PC-9 (cell line): ENCODE measurements at regions not wholly inside any gene's neighbourhood (a gene's known extent, or its start where the extent isn't known, plus 50 kb on each side); places are given as distances from the start of the nearest gene placed in this dataset.
"Not testable (repeated sequence)": the region's sequence is repeated elsewhere in the genome, so short reads cannot be mapped to it uniquely, and the experiment has no call there.

Experiments
- BruUV-seq: library from RNA; stranded (reverse); fragments of 400-500 nt; replicated peaks from 2 replicates; lab custom pipeline; 2021; lab: Mats Ljungman, UMichigan
- CTCF ChIA-PET: fragments of 300-600 bp; sonication (Branson Sonifier 250); formaldehyde crosslinking; loops from one replicate; lab custom pipeline; 2022; ENCODE audit warnings: antibody characterized with exemption; lab: Charles Lee
- POLR2A ChIA-PET: fragments of 300-600 bp; sonication (Branson Sonifier 250); formaldehyde crosslinking; loops from one replicate; lab custom pipeline; 2022; ENCODE audit warnings: antibody characterized with exemption; ENCODE audit not compliant: unreplicated experiment; lab: Charles Lee
- DNase-seq, 2 experiments: peaks; one replicate each; pipeline versions ENCODE4 v3.0.0 to v3.0.0-alpha.2; 2015 to 2022; ENCODE audit warnings: mixed read lengths in 1 of 2
- H2AFZ ChIP-seq: fragments of 200-600 bp; sonication (generic); 2 replicates; pipeline ENCODE4 v1.8.1; 2017; ENCODE audit warnings: antibody characterized with exemption
- H3F3A ChIP-seq: fragments of 200-600 bp; sonication (generic); 2 replicates; pipeline ENCODE4 v1.8.1; 2017; ENCODE audit warnings: antibody characterized with exemption, mild to moderate bottlenecking, low read depth; ENCODE audit not compliant: insufficient read depth
- H3K27ac ChIP-seq: fragments of 200-600 bp; sonication (generic); 2 replicates; pipeline ENCODE4 v1.6.1; 2016; ENCODE audit warnings: mixed run types
- H3K27me3 ChIP-seq: fragments of 200-600 bp; sonication (generic); 2 replicates; pipeline ENCODE4 v1.6.1; 2016; ENCODE audit warnings: low read depth, mixed run types; ENCODE audit not compliant: insufficient read depth
- H3K36me3 ChIP-seq: fragments of 200-600 bp; sonication (generic); 2 replicates; pipeline ENCODE4 v1.6.1; 2016; ENCODE audit warnings: low read depth, mixed run types
- H3K4me1 ChIP-seq: fragments of 200-600 bp; sonication (generic); replicated peaks from 2 replicates; pipeline ENCODE4 v1.6.1; 2016; ENCODE audit warnings: mixed run types; ENCODE audit not compliant: insufficient read depth
- H3K4me2 ChIP-seq: fragments of 200-600 bp; sonication (generic); 2 replicates; pipeline ENCODE4 v1.6.1; 2017; ENCODE audit warnings: mixed run types
- H3K4me3 ChIP-seq: fragments of 200-600 bp; sonication (generic); 2 replicates; pipeline ENCODE4 v1.6.1; 2016; ENCODE audit warnings: mixed run types
- H3K79me2 ChIP-seq: fragments of 200-600 bp; sonication (generic); 2 replicates; pipeline ENCODE4 v1.6.1; 2017; ENCODE audit warnings: low read depth, mixed run types
- H3K9me2 ChIP-seq: fragments of 200-600 bp; sonication (generic); 2 replicates; pipeline ENCODE4 v1.8.1; 2017; ENCODE audit warnings: mild to moderate bottlenecking; ENCODE audit not compliant: insufficient read depth
- H3K9me3 ChIP-seq: fragments of 200-600 bp; sonication (generic); 2 replicates; pipeline ENCODE4 v1.8.1; 2016; ENCODE audit warnings: low read depth; ENCODE audit not compliant: insufficient read depth
- H4K20me1 ChIP-seq: fragments of 200-600 bp; sonication (generic); 2 replicates; pipeline ENCODE4 v1.8.1; 2017; ENCODE audit not compliant: insufficient read depth
- EZH2 ChIP-seq: fragments of 200-600 bp; sonication (generic); IDR thresholded peaks from 2 replicates; pipeline ENCODE4 v1.8.0; 2017; ENCODE audit warnings: antibody characterized with exemption, low read depth
- intact Hi-C: fragments of 100-400 bp; cut with micrococcal nuclease; formaldehyde crosslinking; loops from one replicate; pipeline ENCODE4 v1.10.0; 2022; ENCODE audit not compliant: unreplicated experiment
- TF ChIP-seq, protein P1 (sequence below): fragments of 200-600 bp; sonication (generic); conservative IDR thresholded peaks from 2 replicates; pipeline ENCODE4 v1.6.1; 2017; ENCODE audit warnings: mixed run types, antibody characterized with exemption, mild to moderate bottlenecking, moderate library complexity

DNA sequence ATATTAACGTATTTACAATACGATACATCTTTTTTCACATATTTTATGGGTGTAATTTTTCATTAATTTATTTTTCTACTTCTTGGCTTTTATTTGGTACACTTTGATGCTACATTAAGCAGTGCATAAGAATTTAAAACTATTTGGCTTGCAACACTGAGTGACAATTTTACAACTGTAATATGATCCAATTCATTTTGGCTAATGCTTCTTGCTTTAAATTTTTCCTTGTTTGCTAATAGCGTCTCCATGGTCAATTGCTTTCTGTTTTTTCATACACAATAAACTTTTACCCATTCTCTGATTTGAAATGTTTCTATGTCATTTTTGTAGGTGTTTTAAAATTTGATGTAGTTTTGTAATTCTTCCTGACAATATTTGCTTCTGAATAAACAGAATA is 773.2 kb downstream of the FAM181B start:
- no peaks in the 10 kb centered on the region for H3K27me3 ChIP-seq
- no TSS peak for BruUV-seq
- CTCF ChIA-PET: no interaction called here

GRCh38 chr11:81959341-81959740 is 774.3 kb downstream of the FAM181B start:
- ChIA-PET CTCF (no interaction called here), POLR2A (no interaction called here)
- Histone ChIP-seq H3K27ac (no peak overlapping the region), H3K9me2 (no peaks in the 10 kb centered on the region), H4K20me1 (no peaks in the 10 kb centered on the region), H3K9me3 (no peaks in the 10 kb centered on the region), H3K27me3 (no peaks in the 10 kb centered on the region), H3K4me3 (no peak overlapping the region), H3F3A (no peaks in the 10 kb centered on the region), H3K36me3 (no peaks in the 10 kb centered on the region), H3K79me2 (no peaks in the 10 kb centered on the region), H3K4me1 (no peaks in the 10 kb centered on the region), H3K4me2 (no peak overlapping the region), H2AFZ (no peak overlapping the region)
- no peak for TF ChIP-seq EZH2
- TF ChIP-seq, protein P1, sequence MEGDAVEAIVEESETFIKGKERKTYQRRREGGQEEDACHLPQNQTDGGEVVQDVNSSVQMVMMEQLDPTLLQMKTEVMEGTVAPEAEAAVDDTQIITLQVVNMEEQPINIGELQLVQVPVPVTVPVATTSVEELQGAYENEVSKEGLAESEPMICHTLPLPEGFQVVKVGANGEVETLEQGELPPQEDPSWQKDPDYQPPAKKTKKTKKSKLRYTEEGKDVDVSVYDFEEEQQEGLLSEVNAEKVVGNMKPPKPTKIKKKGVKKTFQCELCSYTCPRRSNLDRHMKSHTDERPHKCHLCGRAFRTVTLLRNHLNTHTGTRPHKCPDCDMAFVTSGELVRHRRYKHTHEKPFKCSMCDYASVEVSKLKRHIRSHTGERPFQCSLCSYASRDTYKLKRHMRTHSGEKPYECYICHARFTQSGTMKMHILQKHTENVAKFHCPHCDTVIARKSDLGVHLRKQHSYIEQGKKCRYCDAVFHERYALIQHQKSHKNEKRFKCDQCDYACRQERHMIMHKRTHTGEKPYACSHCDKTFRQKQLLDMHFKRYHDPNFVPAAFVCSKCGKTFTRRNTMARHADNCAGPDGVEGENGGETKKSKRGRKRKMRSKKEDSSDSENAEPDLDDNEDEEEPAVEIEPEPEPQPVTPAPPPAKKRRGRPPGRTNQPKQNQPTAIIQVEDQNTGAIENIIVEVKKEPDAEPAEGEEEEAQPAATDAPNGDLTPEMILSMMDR: no peak
- BruUV-seq: no TSS peak
- intact Hi-C loops: no loop called here
- DNase-seq: no peak

More for the DNA sequence above, 773.2 kb downstream of the FAM181B start:
- no peaks in the 10 kb centered on the region for H3F3A ChIP-seq
- no peak for DNase-seq
- H4K20me1 ChIP-seq: no peaks in the 10 kb centered on the region
- intact Hi-C loops: no loop called here
- no peak overlapping the region for H3K4me3 ChIP-seq
- no peaks in the 10 kb centered on the region for H3K9me2 ChIP-seq
- no peak overlapping the region for H2AFZ ChIP-seq
- no peak overlapping the region for H3K4me2 ChIP-seq
- no peaks in the 10 kb centered on the region for H3K4me1 ChIP-seq
- no peak overlapping the region for H3K27ac ChIP-seq
- no peaks in the 10 kb centered on the region for H3K79me2 ChIP-seq
- TF ChIP-seq, protein P1: no peak
- TF ChIP-seq EZH2: no peak
- POLR2A ChIA-PET: no interaction called here
- no peaks in the 10 kb centered on the region for H3K36me3 ChIP-seq
- H3K9me3 ChIP-seq: no peaks in the 10 kb centered on the region

DNA sequence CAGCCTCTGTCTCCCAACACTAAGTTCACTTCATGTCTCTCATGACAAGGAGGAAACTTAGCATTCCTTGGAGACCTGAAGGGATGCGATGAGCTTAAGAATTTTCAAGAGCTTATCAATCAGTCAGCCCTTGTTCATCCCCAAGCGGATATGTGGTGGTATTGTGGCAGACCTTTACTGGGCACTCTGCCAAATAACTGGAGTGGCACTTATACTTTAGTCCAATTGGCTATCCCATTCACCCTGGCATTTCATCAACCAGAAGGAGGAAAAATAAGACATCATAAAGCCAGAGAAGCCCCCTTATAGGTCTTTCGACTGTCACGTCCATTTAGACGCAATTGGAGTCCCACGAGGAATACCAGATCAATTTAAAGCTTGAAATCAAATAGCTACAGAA is 779.4 kb downstream of the FAM181B start:
- H3K4me1 ChIP-seq, H3K9me3 ChIP-seq, H3K9me2 ChIP-seq, BruUV-seq, CTCF ChIA-PET, H3K36me3 ChIP-seq, H4K20me1 ChIP-seq, H3K27me3 ChIP-seq, H3K4me3 ChIP-seq, H3K27ac ChIP-seq, DNase-seq, H3F3A ChIP-seq, H2AFZ ChIP-seq, H3K79me2 ChIP-seq, intact Hi-C loops, H3K4me2 ChIP-seq, POLR2A ChIA-PET: not testable (repeated sequence)

- no peaks in the 10 kb centered on the region for H3K27me3 ChIP-seq
- H3K9me2 ChIP-seq: no peaks in the 10 kb centered on the region
- H2AFZ ChIP-seq: no peak overlapping the region
- no peaks in the 10 kb centered on the region for H3K9me3 ChIP-seq
- intact Hi-C loops: no loop called here
- no peak overlapping the region for H3K4me3 ChIP-seq
- H3K4me1 ChIP-seq: no peaks in the 10 kb centered on the region
- BruUV-seq: no TSS peak
- no peak for DNase-seq
- H3K4me2 ChIP-seq: no peak overlapping the region
- CTCF ChIA-PET: no interaction called here
- H3K79me2 ChIP-seq: no peaks in the 10 kb centered on the region
- no peaks in the 10 kb centered on the region for H4K20me1 ChIP-seq
- no peaks in the 10 kb centered on the region for H3K36me3 ChIP-seq
- TF ChIP-seq EZH2: no peak
- TF ChIP-seq, protein P1: no peak
- POLR2A ChIA-PET: no interaction called here
- H3K27ac ChIP-seq: no peak overlapping the region
- H3F3A ChIP-seq: no peaks in the 10 kb centered on the region
Observed at GRCh38 chr11:81946831-81947230, 786.8 kb downstream of the FAM181B start.
